ENCODE measurements at regions not wholly inside any gene's neighbourhood (a gene's known extent, or its start where the extent isn't known, plus 50 kb on each side); places are given as distances from the start of the nearest gene placed in this dataset.
"Not testable (repeated sequence)": the region's sequence is repeated elsewhere in the genome, so short reads cannot be mapped to it uniquely, and the experiment has no call there.

- Histone ChIP-seq H3K4me3 (ENCODE audit: low read depth in 1 of 2, low read length in 2 of 2) (no peak overlapping the region), H3K27ac (ENCODE audit: low read length) (no peak overlapping the region), H3K36me3 (ENCODE audit: control insufficient read depth in 1 of 2, insufficient read depth in 2 of 2, low read length in 2 of 2) (no peaks in the 10 kb centered on the region), H3K4me1 (ENCODE audit: control insufficient read depth in 1 of 2, insufficient read depth in 2 of 2, low read length in 2 of 2) (peaks cover 6 to 11% of the 10 kb centered on the region in 2 donors), H3K9me3 (ENCODE audit: control insufficient read depth in 1 of 2, low read length in 2 of 2) (no peaks in the 10 kb centered on the region), H3K27me3 (ENCODE audit: low read depth, low read length) (no peaks in the 10 kb centered on the region)
Measured at GRCh38 chr1:58966917-58967740, 183.3 kb upstream of the JUN start.

GRCh38 chr1:58968360-58968952 is 184.6 kb upstream of the JUN start:
- Histone ChIP-seq H3K27ac (ENCODE audit: low read length) (peak overlapping the region; percentile 77), H3K4me1 (ENCODE audit: control insufficient read depth in 1 of 2, insufficient read depth in 2 of 2, low read length in 2 of 2) (peaks cover 6 to 11% of the 10 kb centered on the region in 2 donors), H3K36me3 (ENCODE audit: control insufficient read depth in 1 of 2, insufficient read depth in 2 of 2, low read length in 2 of 2) (no peaks in the 10 kb centered on the region), H3K27me3 (ENCODE audit: low read depth, low read length) (no peaks in the 10 kb centered on the region), H3K9me3 (ENCODE audit: control insufficient read depth in 1 of 2, low read length in 2 of 2) (no peaks in the 10 kb centered on the region), H3K4me3 (ENCODE audit: low read depth in 1 of 2, low read length in 2 of 2) (no peak overlapping the region)

- not testable (repeated sequence) for H3K36me3 ChIP-seq (ENCODE audit: control insufficient read depth in 1 of 2, insufficient read depth in 2 of 2, low read length in 2 of 2); H3K27me3 ChIP-seq (ENCODE audit: low read depth, low read length); H3K4me3 ChIP-seq (ENCODE audit: low read depth in 1 of 2, low read length in 2 of 2); H3K9me3 ChIP-seq (ENCODE audit: control insufficient read depth in 1 of 2, low read length in 2 of 2); H3K27ac ChIP-seq (ENCODE audit: low read length)
- H3K4me1 ChIP-seq (ENCODE audit: control insufficient read depth in 1 of 2, insufficient read depth in 2 of 2, low read length in 2 of 2) = peaks cover 6 to 11% of the 10 kb centered on the region in 2 donors
Measured at GRCh38 chr1:58969176-58969575, 185.3 kb upstream of the JUN start.

- Histone ChIP-seq H3K27me3 (ENCODE audit: low read depth, low read length) (no peaks in the 10 kb centered on the region), H3K4me3 (ENCODE audit: low read depth in 1 of 2, low read length in 2 of 2) (no peak overlapping the region), H3K27ac (ENCODE audit: low read length) (no peak overlapping the region), H3K4me1 (ENCODE audit: control insufficient read depth in 1 of 2, insufficient read depth in 2 of 2, low read length in 2 of 2) (peaks cover 6 to 11% of the 10 kb centered on the region in 2 donors), H3K36me3 (ENCODE audit: control insufficient read depth in 1 of 2, insufficient read depth in 2 of 2, low read length in 2 of 2) (no peaks in the 10 kb centered on the region), H3K9me3 (ENCODE audit: control insufficient read depth in 1 of 2, low read length in 2 of 2) (no peaks in the 10 kb centered on the region)
Measured at GRCh38 chr1:58971629-58972140, 187.8 kb upstream of the JUN start.

GRCh38 chr1:58975888-58976287 is 192.0 kb upstream of the JUN start:
- Histone ChIP-seq H3K9me3 (ENCODE audit: control insufficient read depth in 1 of 2, low read length in 2 of 2) (no peaks in the 10 kb centered on the region), H3K36me3 (ENCODE audit: control insufficient read depth in 1 of 2, insufficient read depth in 2 of 2, low read length in 2 of 2) (no peaks in the 10 kb centered on the region), H3K4me1 (ENCODE audit: control insufficient read depth in 1 of 2, insufficient read depth in 2 of 2, low read length in 2 of 2) (no peaks in the 10 kb centered on the region), H3K27me3 (ENCODE audit: low read depth, low read length) (no peaks in the 10 kb centered on the region), H3K4me3 (ENCODE audit: low read depth in 1 of 2, low read length in 2 of 2) (no peak overlapping the region), H3K27ac (ENCODE audit: low read length) (no peak overlapping the region)

GRCh38 chr1:58976294-58976693 is 192.4 kb upstream of the JUN start:
- H3K27ac ChIP-seq (ENCODE audit: low read length) = no peak overlapping the region
- no peak overlapping the region for H3K4me3 ChIP-seq (ENCODE audit: low read depth in 1 of 2, low read length in 2 of 2)

GRCh38 chr1:58977598-58977997 is 193.8 kb upstream of the JUN start:
- Histone ChIP-seq H3K9me3 (ENCODE audit: control insufficient read depth in 1 of 2, low read length in 2 of 2) (no peaks in the 10 kb centered on the region), H3K36me3 (ENCODE audit: control insufficient read depth in 1 of 2, insufficient read depth in 2 of 2, low read length in 2 of 2) (no peaks in the 10 kb centered on the region), H3K4me1 (ENCODE audit: control insufficient read depth in 1 of 2, insufficient read depth in 2 of 2, low read length in 2 of 2) (no peaks in the 10 kb centered on the region), H3K27ac (ENCODE audit: low read length) (no peak overlapping the region), H3K4me3 (ENCODE audit: low read depth in 1 of 2, low read length in 2 of 2) (no peak overlapping the region), H3K27me3 (ENCODE audit: low read depth, low read length) (no peaks in the 10 kb centered on the region)

More at GRCh38 chr1:58976294-58976693, 192.4 kb upstream of the JUN start:
- no peaks in the 10 kb centered on the region for H3K27me3 ChIP-seq (ENCODE audit: low read depth, low read length)
- H3K4me1 ChIP-seq (ENCODE audit: control insufficient read depth in 1 of 2, insufficient read depth in 2 of 2, low read length in 2 of 2) = no peaks in the 10 kb centered on the region
- H3K9me3 ChIP-seq (ENCODE audit: control insufficient read depth in 1 of 2, low read length in 2 of 2) = no peaks in the 10 kb centered on the region
- no peaks in the 10 kb centered on the region for H3K36me3 ChIP-seq (ENCODE audit: control insufficient read depth in 1 of 2, insufficient read depth in 2 of 2, low read length in 2 of 2)

GRCh38 chr1:58978096-58978495 is 194.2 kb upstream of the JUN start:
- no peak overlapping the region for H3K4me3 ChIP-seq (ENCODE audit: low read depth in 1 of 2, low read length in 2 of 2)
- no peaks in the 10 kb centered on the region for H3K27me3 ChIP-seq (ENCODE audit: low read depth, low read length)
- no peak overlapping the region for H3K27ac ChIP-seq (ENCODE audit: low read length)
- no peaks in the 10 kb centered on the region for H3K9me3 ChIP-seq (ENCODE audit: control insufficient read depth in 1 of 2, low read length in 2 of 2)
- H3K4me1 ChIP-seq (ENCODE audit: control insufficient read depth in 1 of 2, insufficient read depth in 2 of 2, low read length in 2 of 2) = peaks cover 0 to 1% of the 10 kb centered on the region in 2 donors
- no peaks in the 10 kb centered on the region for H3K36me3 ChIP-seq (ENCODE audit: control insufficient read depth in 1 of 2, insufficient read depth in 2 of 2, low read length in 2 of 2)

- Histone ChIP-seq H3K9me3 (ENCODE audit: control insufficient read depth in 1 of 2, low read length in 2 of 2) (no peaks in the 10 kb centered on the region), H3K4me1 (ENCODE audit: control insufficient read depth in 1 of 2, insufficient read depth in 2 of 2, low read length in 2 of 2) (peaks cover 6% of the 10 kb centered on the region in 2 donors), H3K27me3 (ENCODE audit: low read depth, low read length) (no peaks in the 10 kb centered on the region), H3K4me3 (ENCODE audit: low read depth in 1 of 2, low read length in 2 of 2) (no peak overlapping the region), H3K36me3 (ENCODE audit: control insufficient read depth in 1 of 2, insufficient read depth in 2 of 2, low read length in 2 of 2) (no peaks in the 10 kb centered on the region), H3K27ac (ENCODE audit: low read length) (no peak overlapping the region)
Measured at GRCh38 chr1:58979086-58979485, 195.2 kb upstream of the JUN start.

GRCh38 chr1:58979677-58980076 is 195.8 kb upstream of the JUN start:
- Histone ChIP-seq H3K36me3 (ENCODE audit: control insufficient read depth in 1 of 2, insufficient read depth in 2 of 2, low read length in 2 of 2) (no peaks in the 10 kb centered on the region), H3K4me1 (ENCODE audit: control insufficient read depth in 1 of 2, insufficient read depth in 2 of 2, low read length in 2 of 2) (peaks cover 6% of the 10 kb centered on the region in 2 donors), H3K27ac (ENCODE audit: low read length) (no peak overlapping the region), H3K27me3 (ENCODE audit: low read depth, low read length) (no peaks in the 10 kb centered on the region), H3K9me3 (ENCODE audit: control insufficient read depth in 1 of 2, low read length in 2 of 2) (no peaks in the 10 kb centered on the region), H3K4me3 (ENCODE audit: low read depth in 1 of 2, low read length in 2 of 2) (no peak overlapping the region)

- H3K4me1 ChIP-seq (ENCODE audit: control insufficient read depth in 1 of 2, insufficient read depth in 2 of 2, low read length in 2 of 2) = peaks cover 6% of the 10 kb centered on the region in 2 donors
Measured at GRCh38 chr1:58981392-58981791, 197.5 kb upstream of the JUN start.

More at GRCh38 chr1:58981392-58981791, 197.5 kb upstream of the JUN start:
- Histone ChIP-seq H3K9me3 (ENCODE audit: control insufficient read depth in 1 of 2, low read length in 2 of 2) (no peaks in the 10 kb centered on the region), H3K27me3 (ENCODE audit: low read depth, low read length) (no peaks in the 10 kb centered on the region), H3K36me3 (ENCODE audit: control insufficient read depth in 1 of 2, insufficient read depth in 2 of 2, low read length in 2 of 2) (no peaks in the 10 kb centered on the region), H3K4me3 (ENCODE audit: low read depth in 1 of 2, low read length in 2 of 2) (no peak overlapping the region), H3K27ac (ENCODE audit: low read length) (no peak overlapping the region)

All from muscle layer of duodenum (tissue), 2 donors.